HG02885 (cell line): ENCODE measurements at regions not wholly inside any gene's neighbourhood (a gene's known extent, or its start where the extent isn't known, plus 50 kb on each side); places are given as distances from the start of the nearest gene placed in this dataset.

Source experiments
- ATAC-seq: cut with Tn5 transposase; IDR thresholded peaks from one replicate; pipeline ENCODE4 v1.9.1; 2021; ENCODE audit warnings: mild to moderate bottlenecking; ENCODE audit not compliant: unreplicated experiment, poor library complexity

- ATAC-seq: no peak
Observed at GRCh38 chr13:34207334-34207733, 389.4 kb downstream of the RFC3 start.

DNA sequence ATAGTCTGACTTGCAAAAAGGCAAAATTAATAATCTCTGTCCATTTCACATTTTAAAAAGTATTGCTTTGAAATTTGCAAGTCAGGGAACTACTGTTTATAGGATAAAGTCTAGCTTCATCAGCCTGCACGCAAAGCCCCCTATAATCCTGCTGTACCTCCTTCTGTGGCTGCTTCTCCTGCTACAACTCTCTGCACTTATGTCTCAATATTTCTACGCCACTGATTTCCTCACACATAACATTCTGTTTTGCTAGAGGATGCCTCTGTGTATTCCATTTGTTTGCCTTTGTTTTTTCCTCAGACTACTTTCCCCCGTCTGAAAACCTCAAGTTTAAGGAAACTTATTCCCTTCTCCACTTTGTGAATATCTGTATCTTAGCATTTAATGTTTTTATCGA, 389.9 kb downstream of the RFC3 start:
- no peak for ATAC-seq

DNA sequence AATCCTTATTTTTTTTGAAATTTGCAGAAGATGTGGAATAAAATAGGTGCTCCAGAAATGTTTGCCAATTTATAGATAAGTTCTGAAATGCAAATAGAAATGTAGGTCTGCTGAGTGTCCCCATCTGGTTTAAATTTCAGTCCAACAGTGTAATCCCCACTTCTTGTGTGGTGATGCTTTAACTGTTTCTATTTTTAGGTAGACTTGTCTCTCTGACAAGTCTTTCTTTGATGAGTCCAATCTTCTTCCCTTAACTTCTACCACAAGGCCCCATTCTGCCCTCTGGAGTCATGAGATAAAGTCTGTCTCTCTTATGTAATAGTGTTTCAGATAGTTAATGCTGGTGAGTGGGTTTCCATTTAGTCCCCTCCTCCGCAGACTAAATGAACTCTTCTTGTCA, 390.4 kb downstream of the RFC3 start:
- ATAC-seq: no peak

- ATAC-seq: no peak
Observed at GRCh38 chr13:34210341-34210740, 392.4 kb downstream of the RFC3 start.

- ATAC-seq: no peak
Observed at GRCh38 chr13:34214686-34215085, 396.7 kb downstream of the RFC3 start.

DNA sequence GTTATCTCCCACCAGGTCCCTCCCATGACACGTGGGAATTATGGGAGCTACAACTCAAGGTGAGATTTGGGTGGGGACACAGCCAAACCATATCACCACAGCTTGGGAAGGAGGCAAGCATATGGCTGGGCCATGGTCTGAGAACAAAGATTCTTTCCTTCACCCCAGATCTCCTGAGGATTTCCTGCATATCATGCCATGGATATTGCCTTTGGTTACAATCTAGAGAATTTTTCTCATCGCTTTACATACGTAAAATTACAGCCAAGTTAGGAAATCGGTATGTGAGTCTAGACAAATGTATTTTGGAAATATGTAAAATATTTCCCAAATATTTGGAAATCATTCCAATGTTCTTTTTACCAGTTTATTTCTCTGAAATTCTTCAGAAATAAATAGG, 398.3 kb downstream of the RFC3 start:
- no peak for ATAC-seq

- no peak for ATAC-seq
Observed at GRCh38 chr13:34217343-34218025, 399.5 kb downstream of the RFC3 start.

DNA sequence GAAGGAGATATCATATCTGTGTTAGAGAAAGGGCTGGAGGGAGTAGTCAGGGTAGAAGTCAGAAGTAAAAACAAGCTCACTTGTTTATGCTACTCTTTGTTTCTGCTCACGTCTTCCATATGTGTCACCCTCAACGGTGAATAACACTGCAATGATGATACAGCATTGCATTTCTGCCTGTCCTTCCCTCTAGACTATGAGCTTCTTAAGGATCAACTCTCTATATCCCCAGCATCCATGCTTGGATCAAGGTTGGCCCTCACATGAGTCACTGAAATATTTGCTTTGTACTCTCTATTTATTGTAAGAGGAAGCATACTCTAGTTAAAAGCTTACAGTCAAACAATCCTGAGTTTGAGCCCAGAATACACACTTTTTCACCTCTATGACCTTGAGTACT, 406.0 kb downstream of the RFC3 start:
- no peak for ATAC-seq

DNA sequence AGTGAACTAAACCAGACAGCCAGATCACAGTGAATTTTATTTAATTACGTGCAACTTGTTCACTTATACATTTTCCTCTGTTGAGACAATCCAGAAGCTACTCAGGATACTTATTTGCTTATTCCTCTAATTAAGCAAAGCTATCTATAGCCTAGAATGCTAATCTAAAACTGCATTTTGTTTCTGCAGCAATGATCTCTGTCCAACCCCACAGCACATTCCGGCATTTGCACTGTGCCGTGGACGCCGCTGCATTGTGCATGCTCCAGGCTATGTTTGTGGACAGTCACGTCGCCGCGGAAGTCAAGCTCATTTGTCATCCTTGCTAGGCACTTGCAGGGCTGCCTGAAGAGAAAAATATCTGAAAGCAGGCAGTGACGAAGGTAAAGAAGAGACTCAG, 406.9 kb downstream of the RFC3 start:
- no peak for ATAC-seq

- no peak for ATAC-seq
Observed at GRCh38 chr13:34230271-34230670, 412.3 kb downstream of the RFC3 start.

- no peak for ATAC-seq
Observed at GRCh38 chr13:34241332-34241731, 423.4 kb downstream of the RFC3 start.

DNA sequence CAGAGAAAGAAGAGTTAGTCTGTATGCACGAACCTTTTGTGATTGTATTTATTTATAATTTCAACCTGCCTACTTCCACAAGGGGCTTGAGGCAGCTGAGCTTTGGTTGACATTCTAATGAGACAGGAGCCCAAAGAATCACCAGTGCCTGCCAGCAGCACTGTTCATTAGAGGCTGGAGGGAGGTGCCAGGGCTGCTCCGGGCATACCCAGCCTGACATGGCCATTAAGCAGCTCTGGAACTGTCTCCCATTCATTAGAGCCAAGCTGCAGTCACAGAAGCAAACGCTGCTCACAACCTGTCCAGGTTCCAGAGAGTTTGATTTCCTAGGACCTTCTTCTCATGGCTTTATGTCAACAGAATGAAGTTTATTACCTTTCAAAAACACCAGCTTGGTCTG, 425.5 kb downstream of the RFC3 start:
- no peak for ATAC-seq

- ATAC-seq: no peak
Observed at GRCh38 chr13:34246511-34246910, 428.6 kb downstream of the RFC3 start.

GRCh38 chr13:34247596-34247995, 429.6 kb downstream of the RFC3 start:
- no peak for ATAC-seq

GRCh38 chr13:34249546-34250039, 431.6 kb downstream of the RFC3 start:
- no peak for ATAC-seq

DNA sequence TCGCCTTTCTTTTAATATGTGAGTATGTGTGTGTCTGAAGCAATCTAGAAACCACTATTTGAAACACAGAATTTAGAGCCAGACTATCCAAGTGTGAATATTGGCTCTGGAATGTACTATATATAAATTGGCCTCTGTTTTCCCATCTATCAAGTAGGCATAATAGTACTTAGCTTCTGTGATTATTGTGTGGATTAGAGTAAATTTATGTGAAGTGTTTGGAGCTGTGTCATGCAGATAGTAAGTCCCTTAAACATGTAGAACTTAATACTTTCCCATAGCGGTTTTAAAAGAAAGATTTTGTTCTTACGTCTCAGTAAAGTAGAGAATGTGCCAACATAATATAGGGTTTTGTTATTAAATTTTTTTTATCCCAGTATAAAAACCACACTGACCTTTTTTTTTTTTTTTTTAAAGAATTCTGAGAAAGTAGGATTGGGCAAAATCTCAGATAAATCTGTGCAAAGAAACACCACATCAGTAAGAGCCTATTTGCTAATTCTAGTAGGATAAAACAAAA, 432.3 kb downstream of the RFC3 start:
- ATAC-seq: no peak

DNA sequence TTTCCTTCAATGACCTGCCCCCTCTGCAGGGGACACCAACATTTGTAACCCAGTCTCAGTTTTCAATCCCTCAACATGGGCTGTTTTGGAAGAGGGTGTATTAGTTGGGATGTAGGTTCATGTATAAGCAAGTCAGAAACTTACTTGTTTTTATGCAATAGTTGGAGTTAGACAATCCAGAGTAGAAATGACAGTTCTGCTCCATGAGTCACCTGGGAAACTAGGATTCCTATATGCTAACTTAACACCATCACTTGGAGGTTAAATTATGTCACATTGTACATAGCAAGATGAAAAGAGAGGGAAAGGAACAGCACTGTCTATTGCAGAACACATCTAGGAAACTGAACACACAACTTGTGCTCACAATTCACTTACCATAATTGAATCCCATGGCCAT, 436.4 kb downstream of the RFC3 start:
- no peak for ATAC-seq

DNA sequence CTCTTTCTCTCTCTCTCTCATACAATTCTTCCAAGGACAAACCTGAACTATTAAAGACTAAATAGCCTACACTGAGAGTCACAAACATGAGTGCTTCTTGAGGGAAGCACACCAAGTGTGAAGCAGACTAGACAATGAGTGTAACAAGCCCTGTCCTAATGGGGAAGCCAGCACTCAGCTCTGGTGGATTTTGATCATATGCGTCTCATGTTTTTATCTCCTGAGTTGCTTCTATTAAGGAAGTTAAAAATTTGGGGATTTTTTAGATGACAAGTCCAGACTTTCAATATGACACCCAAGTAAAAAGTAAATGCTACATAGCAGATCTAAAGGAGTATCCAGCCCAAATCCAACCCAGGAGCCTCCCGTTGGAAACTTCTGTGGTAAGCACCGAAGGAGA, 437.8 kb downstream of the RFC3 start:
- no peak for ATAC-seq

DNA sequence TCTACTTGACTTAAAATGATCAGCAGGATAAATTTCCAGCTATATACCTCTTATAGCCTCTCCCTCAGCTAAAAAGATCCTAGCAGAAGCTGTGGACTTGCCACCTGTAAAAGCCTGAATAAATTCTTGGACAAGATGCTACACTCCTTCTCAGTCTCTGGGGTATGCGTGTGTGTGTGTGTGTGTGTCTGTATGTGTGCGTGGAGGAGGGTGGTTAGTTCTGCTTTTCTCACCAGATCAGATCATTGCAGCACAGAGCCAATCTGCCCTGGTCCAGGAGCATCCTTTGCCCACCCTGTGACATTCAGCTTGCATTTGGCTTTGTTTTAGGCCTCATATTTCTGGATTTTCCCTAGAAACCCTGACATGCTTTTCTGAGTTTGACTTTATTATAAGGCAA, 438.3 kb downstream of the RFC3 start:
- no peak for ATAC-seq

DNA sequence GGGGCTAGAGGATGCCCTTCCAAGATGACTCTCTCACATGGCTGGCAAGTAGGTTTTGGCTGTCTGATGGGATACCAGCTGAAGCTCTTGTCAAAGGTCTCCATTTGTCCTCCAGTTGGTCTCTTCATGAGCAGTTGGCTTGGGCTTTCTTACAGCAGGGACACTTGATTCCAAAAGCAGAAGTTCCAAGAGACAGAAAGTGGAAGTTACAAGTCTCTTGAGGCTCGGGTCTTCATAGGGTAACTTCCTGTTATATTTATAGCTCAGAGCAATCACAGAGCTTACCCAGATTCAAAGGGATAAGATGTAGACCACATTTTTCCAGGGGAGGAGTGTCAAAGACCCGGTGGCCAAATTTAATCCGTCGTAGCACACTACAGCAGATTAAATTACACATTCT, 440.0 kb downstream of the RFC3 start:
- no peak for ATAC-seq

DNA sequence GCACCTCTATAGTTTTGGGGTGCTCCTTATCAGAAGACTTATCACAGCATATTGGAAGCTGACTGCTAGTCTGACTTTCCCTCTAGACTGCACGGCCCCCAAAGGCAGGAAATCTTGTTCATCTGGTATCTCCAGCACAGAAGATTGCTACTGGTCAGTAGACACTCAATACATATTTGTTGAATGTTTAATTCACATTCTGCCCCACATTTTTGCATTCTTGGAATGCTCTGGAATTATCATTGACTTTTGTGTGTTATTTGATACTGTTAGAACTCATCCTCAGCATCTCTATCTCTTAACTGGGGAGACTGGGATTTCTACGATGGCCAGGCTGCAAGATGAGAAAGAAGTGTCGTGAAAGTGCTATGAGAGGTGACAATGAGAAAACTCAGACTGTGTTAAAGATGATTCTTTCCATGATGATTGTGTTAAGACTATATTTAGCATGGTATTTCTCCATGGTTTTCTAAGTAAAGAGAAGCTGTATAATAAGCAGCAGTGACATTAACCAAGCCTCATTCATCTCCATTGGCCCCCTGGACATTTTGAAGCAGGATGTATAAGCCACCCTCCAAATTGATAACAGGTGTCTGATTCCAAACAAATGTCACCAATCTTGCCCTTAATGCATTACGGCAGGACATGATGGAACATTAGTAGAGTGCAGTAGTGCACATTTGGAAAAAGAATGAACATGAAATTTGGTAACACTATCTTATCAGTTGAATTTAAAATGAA, 440.9 kb downstream of the RFC3 start:
- ATAC-seq: no peak

DNA sequence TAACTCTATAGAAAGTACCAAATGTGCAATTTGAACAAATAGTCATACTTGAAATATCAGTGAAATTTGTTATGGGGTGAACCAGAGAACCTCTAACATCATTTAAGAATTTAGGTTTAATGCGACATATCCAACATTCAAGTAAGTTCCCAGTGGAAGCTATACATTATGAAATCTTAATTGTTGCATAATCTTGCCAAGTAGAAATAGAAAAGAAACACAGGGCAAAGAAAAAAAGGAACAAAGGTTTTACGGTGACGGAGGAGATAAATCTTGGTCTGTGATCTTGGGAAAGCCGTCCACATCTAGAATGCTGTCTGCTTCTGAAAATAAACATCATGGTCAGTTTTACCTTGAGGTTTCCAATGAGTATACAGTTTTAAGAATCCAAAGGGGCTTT, 445.7 kb downstream of the RFC3 start:
- ATAC-seq: no peak
